Smooth muscle cell (in vitro differentiated cells): ENCODE measurements at regions not wholly inside any gene's neighbourhood (a gene's known extent, or its start where the extent isn't known, plus 50 kb on each side); places are given as distances from the start of the nearest gene placed in this dataset.

Experiments used
- DNase-seq: peaks from one replicate; lab custom pipeline; 2025; ENCODE audit not compliant: unreplicated experiment; lab: John Stamatoyannopoulos, UW
- H2AFZ ChIP-seq: fragments of 200-600 bp; sonication (generic); 2 replicates; pipeline ENCODE4 v1.6.0; 2016; ENCODE audit warnings: antibody characterized with exemption, low read depth, mild to moderate bottlenecking
- H3F3A ChIP-seq: fragments of 200-600 bp; sonication (generic); 2 replicates; pipeline ENCODE4 v1.6.0; 2017; ENCODE audit warnings: antibody characterized with exemption, low read depth
- H3K27ac ChIP-seq: fragments of 200-600 bp; sonication (generic); 2 replicates; pipeline ENCODE4 v1.5.1; 2016; ENCODE audit warnings: low read depth, mild to moderate bottlenecking
- H3K27me3 ChIP-seq: fragments of 200-600 bp; sonication (generic); 2 replicates; pipeline ENCODE4 v1.6.1; 2016; ENCODE audit warnings: low read depth, mild to moderate bottlenecking
- H3K36me3 ChIP-seq: fragments of 200-600 bp; sonication (generic); 2 replicates; pipeline ENCODE4 v1.5.1; 2016; ENCODE audit warnings: low read depth
- H3K4me1 ChIP-seq: fragments of 200-600 bp; sonication (generic); 2 replicates; pipeline ENCODE4 v1.5.1; 2016; ENCODE audit warnings: low read depth
- H3K4me2 ChIP-seq: fragments of 200-600 bp; sonication (generic); 2 replicates; pipeline ENCODE4 v1.6.0; 2016; ENCODE audit warnings: mild to moderate bottlenecking
- H3K4me3 ChIP-seq: fragments of 200-600 bp; sonication (generic); 2 replicates; pipeline ENCODE4 v1.5.1; 2016; ENCODE audit warnings: mild to moderate bottlenecking
- H3K79me2 ChIP-seq: fragments of 200-600 bp; sonication (generic); 2 replicates; pipeline ENCODE4 v1.6.0; 2016; ENCODE audit warnings: low read depth, mild to moderate bottlenecking
- H3K9ac ChIP-seq: fragments of 200-600 bp; sonication (generic); 2 replicates; pipeline ENCODE4 v1.6.0; 2016; ENCODE audit warnings: low read depth
- H3K9me3 ChIP-seq: fragments of 200-600 bp; sonication (generic); replicated peaks from 2 replicates; pipeline ENCODE4 v1.5.1; 2016; ENCODE audit warnings: low read depth
- H4K20me1 ChIP-seq: fragments of 200-600 bp; sonication (generic); 2 replicates; pipeline ENCODE4 v1.6.0; 2016; ENCODE audit warnings: low read depth
- CTCF ChIP-seq: fragments of 200-600 bp; sonication (generic); IDR thresholded peaks from 2 replicates; pipeline ENCODE4 v1.5.1; 2017; ENCODE audit warnings: borderline replicate concordance, mild to moderate bottlenecking, antibody characterized with exemption; ENCODE audit not compliant: insufficient read depth, poor library complexity, severe bottlenecking
- WGBS: methylation state at CpG from one replicate; pipeline ENCODE4 v1.1.7; 2016; ENCODE audit warnings: low lambda C conversion rate; 5-methylcytosine and 5-hydroxymethylcytosine counted together

- Histone ChIP-seq H3K4me1 (peaks cover 64% of the 10 kb centered on the region), H4K20me1 (peaks cover 44% of the 10 kb centered on the region), H2AFZ (no peak overlapping the region), H3K27ac (peak overlapping the region; percentile 83), H3K9ac (peak overlapping the region; percentile 36), H3F3A (peaks cover 11% of the 10 kb centered on the region), H3K9me3 (no peaks in the 10 kb centered on the region), H3K79me2 (peaks cover 36% of the 10 kb centered on the region), H3K27me3 (no peaks in the 10 kb centered on the region), H3K4me3 (no peak overlapping the region), H3K36me3 (no peaks in the 10 kb centered on the region), H3K4me2 (peak overlapping the region; percentile 82)
- 28% methylated on average over 18 of the region's 18 CpGs for WGBS
- no peak for DNase-seq
- no peak for TF ChIP-seq CTCF
These were observed 158.3 kb downstream of the GLI2 start for GRCh38 chr2:120893811-120894584.

- 80% methylated on average over 5 of the region's 5 CpGs for WGBS
- Histone ChIP-seq H2AFZ (no peak overlapping the region), H3K9ac (no peak overlapping the region), H3K27ac (no peak overlapping the region), H3K79me2 (peaks cover 32% of the 10 kb centered on the region), H4K20me1 (peaks cover 44% of the 10 kb centered on the region), H3F3A (peaks cover 11% of the 10 kb centered on the region), H3K4me3 (no peak overlapping the region), H3K4me2 (no peak overlapping the region), H3K36me3 (no peaks in the 10 kb centered on the region), H3K27me3 (no peaks in the 10 kb centered on the region), H3K9me3 (no peaks in the 10 kb centered on the region), H3K4me1 (peaks cover 74% of the 10 kb centered on the region)
- TF ChIP-seq CTCF = no peak
- no peak for DNase-seq
These were observed 159.3 kb downstream of the GLI2 start for GRCh38 chr2:120894966-120895365.

GRCh38 chr2:120896126-120896525 lies 160.5 kb downstream of the GLI2 start:
- peaks cover 42% of the 10 kb centered on the region for H4K20me1 ChIP-seq
- H3K36me3 ChIP-seq = no peaks in the 10 kb centered on the region
- peaks cover 11% of the 10 kb centered on the region for H3F3A ChIP-seq
- DNase-seq = no peak
- H3K27ac ChIP-seq = no peak overlapping the region
- 94% methylated on average over 3 of the region's 3 CpGs for WGBS
- H3K4me2 ChIP-seq = no peak overlapping the region
- no peaks in the 10 kb centered on the region for H3K27me3 ChIP-seq
- H3K4me3 ChIP-seq = no peak overlapping the region
- H2AFZ ChIP-seq = no peak overlapping the region
- H3K9ac ChIP-seq = no peak overlapping the region
- H3K9me3 ChIP-seq = no peaks in the 10 kb centered on the region
- no peak for TF ChIP-seq CTCF
- peaks cover 76% of the 10 kb centered on the region for H3K4me1 ChIP-seq
- H3K79me2 ChIP-seq = peaks cover 24% of the 10 kb centered on the region

GRCh38 chr2:120896901-120897300 lies 161.2 kb downstream of the GLI2 start:
- H3F3A ChIP-seq = peaks cover 11% of the 10 kb centered on the region
- WGBS = 79% methylated on average over 9 of the region's 9 CpGs
- H3K27me3 ChIP-seq = no peaks in the 10 kb centered on the region
- no peak for DNase-seq
- peaks cover 30% of the 10 kb centered on the region for H3K79me2 ChIP-seq
- H4K20me1 ChIP-seq = peaks cover 37% of the 10 kb centered on the region
- no peak overlapping the region for H3K4me2 ChIP-seq
- peaks cover 76% of the 10 kb centered on the region for H3K4me1 ChIP-seq
- H2AFZ ChIP-seq = no peak overlapping the region
- no peaks in the 10 kb centered on the region for H3K9me3 ChIP-seq
- no peak overlapping the region for H3K4me3 ChIP-seq
- no peak for TF ChIP-seq CTCF
- no peak overlapping the region for H3K27ac ChIP-seq
- H3K9ac ChIP-seq = no peak overlapping the region
- H3K36me3 ChIP-seq = no peaks in the 10 kb centered on the region
